ENCODE measurements at regions not wholly inside any gene's neighbourhood (a gene's known extent, or its start where the extent isn't known, plus 50 kb on each side); places are given as distances from the start of the nearest gene placed in this dataset.
"Not testable (repeated sequence)": the region's sequence is repeated elsewhere in the genome, so short reads cannot be mapped to it uniquely, and the experiment has no call there.

GRCh38 chr12:89878327-89878726 is 169.7 kb upstream of the ATP2B1 start:
- peaks cover 26% of the 10 kb centered on the region for H3K4me1 ChIP-seq (ENCODE audit: insufficient read depth, low read length)
- H3K27me3 ChIP-seq (ENCODE audit: insufficient read depth, low read length), result no peaks in the 10 kb centered on the region
- H3K4me3 ChIP-seq (ENCODE audit: low read length), result no peak overlapping the region
- no peaks in the 10 kb centered on the region for H3K9me3 ChIP-seq (ENCODE audit: low read depth, low read length)

DNA sequence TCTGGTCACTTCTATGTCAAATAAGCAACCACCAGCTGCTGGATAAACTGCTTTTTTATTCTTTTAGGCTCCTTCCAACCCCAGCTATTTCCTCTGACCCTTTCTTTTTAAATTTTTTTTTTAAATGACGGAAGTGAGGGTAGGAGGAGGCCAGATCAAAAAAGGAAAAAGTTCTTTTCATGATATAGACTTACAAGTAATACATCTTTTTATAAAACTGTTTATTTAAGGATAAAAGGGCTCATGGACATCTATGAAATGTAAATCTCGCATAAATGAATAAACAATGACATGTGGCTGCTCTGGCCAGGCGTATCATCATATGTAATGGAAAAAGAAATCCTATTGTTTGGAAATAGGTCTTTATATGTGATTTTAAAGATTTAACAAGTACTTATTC is 169.0 kb upstream of the ATP2B1 start:
- no peaks in the 10 kb centered on the region for H3K27me3 ChIP-seq (ENCODE audit: insufficient read depth, low read length)
- H3K4me1 ChIP-seq (ENCODE audit: insufficient read depth, low read length), result peaks cover 26% of the 10 kb centered on the region
- no peaks in the 10 kb centered on the region for H3K9me3 ChIP-seq (ENCODE audit: low read depth, low read length)
- H3K4me3 ChIP-seq (ENCODE audit: low read length), result no peak overlapping the region

DNA sequence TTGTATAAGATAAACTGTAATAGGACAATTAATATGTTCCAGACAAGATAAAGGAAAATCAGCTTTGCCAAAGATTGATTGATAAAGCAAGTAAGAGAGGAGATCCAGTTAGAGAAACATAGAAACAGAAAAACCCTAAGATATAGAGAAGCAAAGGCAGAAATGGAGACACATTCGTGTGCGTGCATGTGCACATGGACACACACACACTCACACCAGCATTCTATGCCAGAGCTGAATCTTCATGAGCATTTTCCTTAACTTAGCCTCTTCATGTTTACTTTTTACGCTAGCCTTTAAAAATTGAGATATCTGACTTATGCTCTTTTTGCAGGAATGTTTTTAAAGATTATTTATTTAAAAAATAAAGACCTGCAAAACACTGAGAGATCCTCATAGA is 168.5 kb upstream of the ATP2B1 start:
- Histone ChIP-seq H3K9me3 (ENCODE audit: low read depth, low read length) (no peaks in the 10 kb centered on the region), H3K27me3 (ENCODE audit: insufficient read depth, low read length) (no peaks in the 10 kb centered on the region), H3K4me1 (ENCODE audit: insufficient read depth, low read length) (peaks cover 25% of the 10 kb centered on the region), H3K4me3 (ENCODE audit: low read length) (no peak overlapping the region)

DNA sequence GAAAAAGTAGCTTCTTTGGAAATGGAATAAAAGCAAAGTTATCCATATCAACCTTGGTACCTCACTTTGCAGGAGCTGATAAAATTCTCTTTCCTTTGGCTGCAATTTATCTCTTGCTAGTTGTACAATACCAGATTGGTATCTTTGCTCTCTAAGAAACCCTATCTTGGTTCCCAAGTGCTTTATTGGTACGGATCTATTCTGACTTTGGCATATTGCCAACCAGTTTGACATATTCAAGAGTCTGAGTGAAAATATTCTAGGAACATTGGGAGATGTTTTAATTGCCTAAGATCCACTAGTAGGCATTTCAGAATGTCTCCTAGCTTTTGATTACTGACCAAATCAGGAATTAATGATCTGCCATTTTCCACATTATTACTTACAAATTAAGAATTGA is 167.2 kb upstream of the ATP2B1 start:
- Histone ChIP-seq H3K4me1 (ENCODE audit: insufficient read depth, low read length) (peaks cover 13% of the 10 kb centered on the region), H3K4me3 (ENCODE audit: low read length) (no peak overlapping the region), H3K9me3 (ENCODE audit: low read depth, low read length) (peaks cover 2% of the 10 kb centered on the region), H3K27me3 (ENCODE audit: insufficient read depth, low read length) (no peaks in the 10 kb centered on the region)

GRCh38 chr12:89875225-89875624 is 166.6 kb upstream of the ATP2B1 start:
- Histone ChIP-seq H3K4me3 (ENCODE audit: low read length) (no peak overlapping the region), H3K9me3 (ENCODE audit: low read depth, low read length) (peaks cover 7% of the 10 kb centered on the region), H3K4me1 (ENCODE audit: insufficient read depth, low read length) (peaks cover 7% of the 10 kb centered on the region), H3K27me3 (ENCODE audit: insufficient read depth, low read length) (no peaks in the 10 kb centered on the region)

DNA sequence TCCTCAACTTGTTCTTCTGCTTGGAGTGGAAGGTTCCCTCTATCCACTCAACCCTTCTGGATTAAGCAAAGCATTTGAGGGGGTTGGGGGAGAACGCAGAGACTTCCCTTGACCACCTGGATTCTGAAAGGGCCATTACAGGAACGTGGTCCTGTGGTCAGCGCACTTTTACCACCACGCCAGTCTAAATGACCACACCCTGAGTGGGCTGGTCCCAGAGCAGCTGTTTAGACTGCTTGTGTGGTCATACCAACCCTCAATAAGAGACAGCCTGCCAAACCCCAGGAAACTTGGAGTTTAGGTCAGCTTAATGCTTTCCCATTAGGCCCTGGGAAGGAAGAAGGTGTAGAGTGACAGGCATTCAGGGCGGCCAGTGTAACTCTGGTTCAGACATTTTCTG is 165.5 kb upstream of the ATP2B1 start:
- Histone ChIP-seq H3K4me3 (ENCODE audit: low read length) (no peak overlapping the region), H3K9me3 (ENCODE audit: low read depth, low read length) (peaks cover 9% of the 10 kb centered on the region), H3K27me3 (ENCODE audit: insufficient read depth, low read length) (no peaks in the 10 kb centered on the region), H3K4me1 (ENCODE audit: insufficient read depth, low read length) (peaks cover 4% of the 10 kb centered on the region)

- Histone ChIP-seq H3K27me3 (ENCODE audit: insufficient read depth, low read length) (no peaks in the 10 kb centered on the region), H3K9me3 (ENCODE audit: low read depth, low read length) (peaks cover 9% of the 10 kb centered on the region), H3K4me3 (ENCODE audit: low read length) (no peak overlapping the region)
Observed at GRCh38 chr12:89873745-89874144, 165.1 kb upstream of the ATP2B1 start.

DNA sequence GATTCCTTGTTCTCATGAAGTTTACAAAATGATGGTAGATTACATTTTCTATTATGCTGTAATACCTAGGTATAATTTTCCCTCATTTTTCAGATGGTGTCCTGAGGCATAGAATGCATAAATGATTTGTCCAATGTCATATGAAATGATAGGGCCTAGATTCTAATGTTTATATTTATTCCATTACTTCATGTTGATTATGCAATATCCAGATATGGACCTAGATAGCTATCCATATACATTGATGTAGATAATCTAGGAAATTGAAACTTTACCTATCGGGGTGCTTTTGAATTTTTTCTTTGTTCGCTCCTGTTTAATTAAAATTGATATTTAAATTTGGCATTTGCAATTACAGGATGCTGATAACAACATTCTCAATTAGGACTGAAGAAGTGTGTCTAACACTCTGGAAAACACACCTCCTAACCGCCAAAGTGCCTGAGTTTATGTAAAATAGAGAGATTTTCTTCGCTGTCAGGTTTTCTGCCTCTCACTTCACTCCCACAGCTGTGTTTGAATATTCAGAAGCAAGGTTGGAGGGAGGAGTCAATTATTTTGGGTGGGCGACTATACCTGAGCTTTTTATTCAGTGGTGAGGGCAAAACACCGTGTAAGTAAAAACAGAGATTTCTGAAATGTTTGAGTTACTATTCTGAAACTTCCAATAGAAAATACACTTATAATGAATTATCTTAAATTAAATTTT is 164.4 kb upstream of the ATP2B1 start:
- no peak overlapping the region for H3K4me3 ChIP-seq (ENCODE audit: low read length)
- H3K27me3 ChIP-seq (ENCODE audit: insufficient read depth, low read length), result no peaks in the 10 kb centered on the region
- H3K4me1 ChIP-seq (ENCODE audit: insufficient read depth, low read length), result peaks cover 3% of the 10 kb centered on the region
- peaks cover 9% of the 10 kb centered on the region for H3K9me3 ChIP-seq (ENCODE audit: low read depth, low read length)

More at GRCh38 chr12:89873745-89874144, 165.1 kb upstream of the ATP2B1 start:
- peaks cover 3% of the 10 kb centered on the region for H3K4me1 ChIP-seq (ENCODE audit: insufficient read depth, low read length)

DNA sequence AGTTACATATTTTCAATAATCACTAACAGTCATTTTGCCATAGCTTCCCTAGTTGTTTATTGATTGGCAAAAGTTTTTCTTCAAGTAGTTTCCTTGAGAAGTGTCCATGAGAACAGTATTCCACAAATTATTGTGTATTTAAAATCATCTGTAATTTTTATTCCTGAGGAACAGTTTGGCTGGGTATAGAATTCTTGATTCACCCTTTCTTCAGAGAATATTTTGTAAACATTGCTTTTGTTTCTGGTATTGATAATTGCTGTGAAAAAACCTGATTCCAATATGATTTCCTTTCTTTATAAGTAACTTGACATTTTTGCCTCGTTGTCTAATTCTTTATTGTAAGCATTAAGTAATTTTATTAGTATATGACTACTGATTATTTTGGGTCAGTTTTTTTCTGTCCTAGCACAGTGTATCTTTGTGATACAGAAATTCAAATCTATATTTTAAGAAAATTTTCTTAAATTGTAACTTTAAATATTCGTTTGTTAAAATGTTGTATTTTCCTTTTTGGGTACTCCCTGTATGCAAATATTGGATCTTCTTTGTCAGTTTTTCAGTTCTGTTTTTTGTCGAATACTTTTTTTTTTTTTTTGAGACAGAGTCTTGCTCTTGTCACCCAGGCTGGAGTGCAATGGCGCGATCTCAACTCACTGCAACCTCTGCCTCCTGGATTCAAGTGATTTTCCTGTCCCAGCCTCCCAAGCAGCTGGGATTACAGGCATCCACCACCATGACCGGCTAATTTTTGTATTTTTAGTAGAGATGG is 162.0 kb upstream of the ATP2B1 start:
- Histone ChIP-seq H3K4me1 (ENCODE audit: insufficient read depth, low read length) (peaks cover 3% of the 10 kb centered on the region), H3K9me3 (ENCODE audit: low read depth, low read length) (peaks cover 9% of the 10 kb centered on the region), H3K27me3 (ENCODE audit: insufficient read depth, low read length) (no peaks in the 10 kb centered on the region), H3K4me3 (ENCODE audit: low read length) (no peak overlapping the region)

- peaks cover 23% of the 10 kb centered on the region for H3K4me1 ChIP-seq (ENCODE audit: insufficient read depth, low read length)
- H3K9me3 ChIP-seq (ENCODE audit: low read depth, low read length), result not testable (repeated sequence)
Observed at GRCh38 chr12:89867611-89868010, 159.0 kb upstream of the ATP2B1 start.

DNA sequence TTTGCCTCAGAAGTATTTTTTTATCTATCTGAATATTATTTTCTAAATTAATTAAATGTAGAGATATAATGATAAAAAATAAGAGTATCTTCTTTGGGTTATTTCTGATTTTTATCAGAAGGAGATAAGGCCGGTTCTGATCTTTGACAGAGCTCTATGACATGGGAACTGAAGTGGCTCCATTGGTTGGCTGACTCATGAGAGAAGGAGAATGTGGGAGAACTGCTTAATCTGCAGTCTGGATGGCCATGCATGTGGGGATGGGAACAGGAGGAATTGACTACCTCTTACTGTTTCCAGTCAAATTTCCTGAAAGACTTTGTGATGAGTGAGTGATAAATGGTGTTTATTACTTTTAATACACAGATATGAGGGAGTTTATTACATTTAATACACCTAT is 155.8 kb upstream of the ATP2B1 start:
- Histone ChIP-seq H3K9me3 (ENCODE audit: low read depth, low read length) (no peaks in the 10 kb centered on the region), H3K4me3 (ENCODE audit: low read length) (no peak overlapping the region), H3K4me1 (ENCODE audit: insufficient read depth, low read length) (peaks cover 40% of the 10 kb centered on the region), H3K27me3 (ENCODE audit: insufficient read depth, low read length) (no peaks in the 10 kb centered on the region)

More at GRCh38 chr12:89867611-89868010, 159.0 kb upstream of the ATP2B1 start:
- not testable (repeated sequence) for H3K27me3 ChIP-seq (ENCODE audit: insufficient read depth, low read length); H3K4me3 ChIP-seq (ENCODE audit: low read length)

GRCh38 chr12:89863968-89864367 is 155.3 kb upstream of the ATP2B1 start:
- Histone ChIP-seq H3K4me3 (ENCODE audit: low read length) (no peak overlapping the region), H3K4me1 (ENCODE audit: insufficient read depth, low read length) (peaks cover 44% of the 10 kb centered on the region), H3K9me3 (ENCODE audit: low read depth, low read length) (no peaks in the 10 kb centered on the region), H3K27me3 (ENCODE audit: insufficient read depth, low read length) (no peaks in the 10 kb centered on the region)

GRCh38 chr12:89863493-89863938 is 154.9 kb upstream of the ATP2B1 start:
- Histone ChIP-seq H3K4me3 (ENCODE audit: low read length) (no peak overlapping the region), H3K27me3 (ENCODE audit: insufficient read depth, low read length) (no peaks in the 10 kb centered on the region), H3K4me1 (ENCODE audit: insufficient read depth, low read length) (peaks cover 49% of the 10 kb centered on the region), H3K9me3 (ENCODE audit: low read depth, low read length) (no peaks in the 10 kb centered on the region)

DNA sequence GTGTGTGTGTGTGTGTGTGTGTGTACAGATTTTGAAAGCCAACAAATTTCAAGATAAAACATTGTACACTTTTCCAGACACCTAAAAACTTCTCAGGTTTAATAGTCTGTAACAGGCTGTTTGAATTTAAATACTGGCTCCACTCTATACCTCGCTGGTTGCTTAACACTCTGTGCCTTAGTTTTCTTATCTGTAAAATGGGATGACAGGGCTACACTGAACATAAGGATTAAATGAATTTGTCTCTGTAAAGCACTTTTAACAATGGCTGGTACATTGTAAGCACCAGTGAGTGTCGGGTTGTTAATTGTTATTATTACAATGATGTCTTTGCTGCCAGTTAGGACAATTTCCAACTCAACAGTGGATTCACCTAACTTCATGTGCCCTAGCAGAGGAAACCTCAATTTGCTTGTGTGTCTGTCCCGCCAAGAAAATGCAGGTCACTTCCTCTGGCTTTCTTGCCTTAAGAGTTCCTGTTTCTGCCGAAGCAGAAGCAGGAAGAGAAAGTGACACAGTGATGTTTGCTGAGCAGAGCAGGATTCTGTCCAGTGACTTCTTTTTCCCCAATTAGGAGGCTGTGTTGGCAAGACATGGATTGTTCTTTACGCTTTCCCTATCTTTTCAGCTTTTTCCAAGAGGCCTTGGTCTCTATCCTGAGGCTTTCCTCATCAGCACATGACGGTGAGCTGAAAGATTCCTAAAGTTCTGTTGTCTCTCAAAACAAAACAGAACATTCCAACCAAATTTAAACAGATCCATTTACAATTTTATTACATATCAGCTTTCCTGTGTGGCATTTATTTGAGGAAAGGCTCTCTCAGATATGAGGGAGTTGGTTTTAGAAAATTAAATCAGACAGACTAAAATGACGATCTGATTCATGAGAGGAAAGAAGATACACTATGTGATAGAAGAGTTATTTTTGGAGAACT is 154.1 kb upstream of the ATP2B1 start:
- Histone ChIP-seq H3K4me3 (ENCODE audit: low read length) (no peak overlapping the region), H3K27me3 (ENCODE audit: insufficient read depth, low read length) (no peaks in the 10 kb centered on the region), H3K4me1 (ENCODE audit: insufficient read depth, low read length) (peaks cover 56% of the 10 kb centered on the region), H3K9me3 (ENCODE audit: low read depth, low read length) (no peaks in the 10 kb centered on the region)

- Histone ChIP-seq H3K27me3 (ENCODE audit: insufficient read depth, low read length) (no peaks in the 10 kb centered on the region), H3K9me3 (ENCODE audit: low read depth, low read length) (no peaks in the 10 kb centered on the region), H3K4me1 (ENCODE audit: insufficient read depth, low read length) (peaks cover 73% of the 10 kb centered on the region), H3K4me3 (ENCODE audit: low read length) (no peak overlapping the region)
Observed at GRCh38 chr12:89861086-89861485, 152.4 kb upstream of the ATP2B1 start.

Measured in mononuclear cell (primary cell).